HepG2 (cell line): ENCODE measurements at regions not wholly inside any gene's neighbourhood (a gene's known extent, or its start where the extent isn't known, plus 50 kb on each side); places are given as distances from the start of the nearest gene placed in this dataset.

Source experiments
- ATAC-seq: fragments of 200-7000 bp; cut with Tn5 transposase; 3 replicates; pipeline ENCODE4 v1.9.1; 2020; ENCODE audit warnings: mild to moderate bottlenecking, moderate library complexity
- BruUV-seq: library from RNA; stranded (reverse); fragments of 400-500 nt; replicated peaks from 2 replicates; lab custom pipeline; 2021; lab: Mats Ljungman, UMichigan
- CTCF ChIA-PET: fragments of 300-600 bp; formaldehyde crosslinking; extraction: SDS; loops from one replicate; lab custom pipeline; 2021; ENCODE audit warnings: low total read pairs, inconsistent platforms, low intra/inter-chr PET ratio; lab: Yijun Ruan, JAX
- POLR2A ChIA-PET: fragments of 350-600 bp; sonication (Branson Sonifier 250); formaldehyde crosslinking; loops from one replicate; lab custom pipeline; 2020; ENCODE audit warnings: antibody characterized with exemption, inconsistent platforms; lab: Yijun Ruan, JAX
- DNase-seq: peaks from one replicate; pipeline ENCODE4 v3.0.0-alpha.2; 2015; ENCODE audit warnings: low spot score
- FAIRE-seq: peaks from 3 replicates; lab custom pipeline; 2011; peaks lifted over from hg19 to GRCh38; lab: Jason Lieb, UNC
- H2AFZ ChIP-seq: one replicate; pipeline ENCODE4 v1.6.1; 2011; ENCODE audit warnings: low read length, inconsistent platforms
- H3K27ac ChIP-seq: fragments of 300-600 bp; 3 replicates; pipeline ENCODE4 v1.8.0; 2011; ENCODE audit warnings: mixed run types, mild to moderate bottlenecking, mixed read lengths, low read length, inconsistent platforms; ENCODE audit not compliant: insufficient read depth; ENCODE audit errors: extremely low read length
- H3K27me3 ChIP-seq, 2 experiments: fragments of 200-600 bp in 1 of 2; 2 replicates in 1 of 2; 3 replicates in 1 of 2; pipeline versions ENCODE4 v1.6.0 to v1.8.0; 2011; ENCODE audit warnings: low read length in 2 of 2, mild to moderate bottlenecking in 2 of 2, moderate library complexity in 2 of 2, inconsistent platforms in 1 of 2; ENCODE audit not compliant: insufficient read depth in 2 of 2, control insufficient read depth in 1 of 2
- H3K36me3 ChIP-seq, 2 experiments: fragments of 200-600 bp in 1 of 2; replicated peaks in 1 of 2; 2 replicates in 1 of 2; 3 replicates in 1 of 2; pipeline versions ENCODE4 v1.5.1 to v1.8.0; 2011; ENCODE audit warnings: low read length in 2 of 2, inconsistent platforms in 1 of 2; ENCODE audit not compliant: insufficient read depth in 2 of 2, control insufficient read depth in 1 of 2
- H3K4me1 ChIP-seq: 2 replicates; pipeline ENCODE4 v1.5.1; 2012; ENCODE audit warnings: low read length, inconsistent platforms; ENCODE audit not compliant: insufficient read depth
- H3K4me2 ChIP-seq: 2 replicates; pipeline ENCODE4 v1.6.0; 2011; ENCODE audit warnings: low read depth, low read length, inconsistent platforms
- H3K4me3 ChIP-seq, 3 experiments: fragments of 200-600 bp in 1 of 3; sonication (generic), shearing (Covaris generic) in 1 of 3; replicated peaks in 1 of 3; 2 replicates each; pipeline ENCODE4 v1.5.1; 2011 to 2016; ENCODE audit warnings: low read length in 3 of 3, inconsistent platforms in 2 of 3, low read depth in 2 of 3, mild to moderate bottlenecking in 2 of 3, control low read depth in 1 of 3, mixed read lengths in 1 of 3; ENCODE audit not compliant: insufficient read depth in 1 of 3
- H3K79me2 ChIP-seq: one replicate; pipeline ENCODE4 v1.6.1; 2011; ENCODE audit warnings: low read length, inconsistent platforms; ENCODE audit not compliant: insufficient read depth
- H3K9ac ChIP-seq: 2 replicates; pipeline ENCODE4 v1.6.0; 2011; ENCODE audit warnings: mild to moderate bottlenecking, low read depth, low read length, inconsistent platforms; ENCODE audit not compliant: insufficient read depth
- H3K9me3 ChIP-seq: 2 replicates; pipeline ENCODE4 v1.5.1; 2012; ENCODE audit warnings: mild to moderate bottlenecking, low read length
- H4K20me1 ChIP-seq: 2 replicates; pipeline ENCODE4 v1.6.0; 2011; ENCODE audit warnings: inconsistent platforms, mild to moderate bottlenecking, low read length, moderate library complexity; ENCODE audit not compliant: insufficient read depth
- GPBP1L1 ChIP-seq: sonication (generic); formaldehyde crosslinking; IDR thresholded peaks from 2 replicates; pipeline ENCODE4 v1.5.0; 2020; ENCODE audit warnings: mild to moderate bottlenecking, missing genetic modification reagents
- MXD4 ChIP-seq: IDR thresholded peaks from 2 replicates; pipeline ENCODE4 v1.6.1; 2016; ENCODE audit warnings: mild to moderate bottlenecking, missing biosample characterization, missing genetic modification reagents
- MYC ChIP-seq: sonication (generic); formaldehyde crosslinking; IDR thresholded peaks from 2 replicates; pipeline ENCODE4 v1.9.0; 2021; ENCODE audit warnings: missing genetic modification reagents, borderline replicate concordance
- NFKBIZ ChIP-seq: IDR thresholded peaks from 2 replicates; pipeline ENCODE4 v1.6.1; 2018; ENCODE audit warnings: missing genetic modification reagents, missing compliant biosample characterization
- RFXANK ChIP-seq: IDR thresholded peaks from 2 replicates; pipeline ENCODE4 v1.6.1; 2016
- SAFB2 ChIP-seq: sonication (generic); formaldehyde crosslinking; IDR thresholded peaks from 2 replicates; pipeline ENCODE4 v1.5.1; 2020; ENCODE audit warnings: missing genetic modification reagents, low read depth, mild to moderate bottlenecking, borderline replicate concordance
- SALL1 ChIP-seq: sonication (generic); formaldehyde crosslinking; IDR thresholded peaks from 2 replicates; pipeline ENCODE4 v1.8.0; 2022; ENCODE audit warnings: mild to moderate bottlenecking, missing genetic modification reagents
- SKI ChIP-seq: fragments of 450-650 bp; IDR thresholded peaks from one replicate; pipeline ENCODE4 v1.6.1; 2018; ENCODE audit warnings: mild to moderate bottlenecking; ENCODE audit not compliant: partially characterized antibody
- ZFP82 ChIP-seq: sonication (generic); formaldehyde crosslinking; IDR thresholded peaks from 2 replicates; pipeline ENCODE4 v1.5.1; 2020; ENCODE audit warnings: mild to moderate bottlenecking, missing genetic modification reagents, borderline replicate concordance
- ZNF44 ChIP-seq: sonication (generic); formaldehyde crosslinking; IDR thresholded peaks from 2 replicates; pipeline ENCODE4 v1.5.1; 2020; ENCODE audit warnings: mild to moderate bottlenecking, missing genetic modification reagents
- ZNF713 ChIP-seq: sonication (generic); formaldehyde crosslinking; IDR thresholded peaks from 2 replicates; pipeline ENCODE4 v1.4.0; 2020; ENCODE audit warnings: mild to moderate bottlenecking, missing genetic modification reagents
- ZNF775 ChIP-seq: sonication (generic); formaldehyde crosslinking; IDR thresholded peaks from 2 replicates; pipeline ENCODE4 v1.4.0; 2020; ENCODE audit warnings: missing genetic modification reagents, mild to moderate bottlenecking, moderate library complexity, borderline replicate concordance
- WGBS: methylation state at CpG from one replicate; pipeline ENCODE4 v1.1.6; 2017; ENCODE audit warnings: low lambda C conversion rate; 5-methylcytosine and 5-hydroxymethylcytosine counted together
- in situ Hi-C: cut with HindIII; loops from 2 replicates; pipeline ENCODE4 v1.10.0; 2017; ENCODE audit warnings: low pct_unique_long_range_greater_than_20kb; ENCODE audit not compliant: extremely low pct_ligation_motif_present
- intact Hi-C: fragments of 100-400 bp; cut with micrococcal nuclease; formaldehyde crosslinking; loops from one replicate; pipeline ENCODE4 v1.10.0; 2022; ENCODE audit not compliant: unreplicated experiment
- TF ChIP-seq, protein P1 (sequence below): IDR thresholded peaks from 2 replicates; pipeline ENCODE4 v1.6.1; 2016; ENCODE audit warnings: control low read depth

GRCh38 chrX:8273451-8273895, 102.4 kb upstream of the VCX2 start:
- no peak overlapping the region for H2AFZ ChIP-seq
- no peak overlapping the region for H3K4me2 ChIP-seq
- BruUV-seq, result no TSS peak
- no peaks in the 10 kb centered on the region for H4K20me1 ChIP-seq
- intact Hi-C loops (no loop called here), in situ Hi-C loops (no loop called here)
- DNase-seq (no peak), FAIRE-seq (no peak), ATAC-seq (no peak)
- no peaks in the 10 kb centered on the region for H3K36me3 ChIP-seq
- no peak overlapping the region for H3K27ac ChIP-seq
- WGBS, result 2% methylated on average over 5 of the region's 5 CpGs
- no peaks in the 10 kb centered on the region for H3K27me3 ChIP-seq
- H3K9me3 ChIP-seq, result no peaks in the 10 kb centered on the region
- ChIA-PET CTCF (no interaction called here), POLR2A (no interaction called here)
- TF ChIP-seq MXD4, result no peak
- TF ChIP-seq SKI, result no peak
- TF ChIP-seq, protein P1, sequence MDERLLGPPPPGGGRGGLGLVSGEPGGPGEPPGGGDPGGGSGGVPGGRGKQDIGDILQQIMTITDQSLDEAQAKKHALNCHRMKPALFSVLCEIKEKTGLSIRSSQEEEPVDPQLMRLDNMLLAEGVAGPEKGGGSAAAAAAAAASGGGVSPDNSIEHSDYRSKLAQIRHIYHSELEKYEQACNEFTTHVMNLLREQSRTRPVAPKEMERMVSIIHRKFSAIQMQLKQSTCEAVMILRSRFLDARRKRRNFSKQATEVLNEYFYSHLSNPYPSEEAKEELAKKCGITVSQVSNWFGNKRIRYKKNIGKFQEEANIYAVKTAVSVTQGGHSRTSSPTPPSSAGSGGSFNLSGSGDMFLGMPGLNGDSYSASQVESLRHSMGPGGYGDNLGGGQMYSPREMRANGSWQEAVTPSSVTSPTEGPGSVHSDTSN (CRISPR knock-in tag), result no peak
- no peak for TF ChIP-seq ZNF775
- no peak for TF ChIP-seq ZFP82
- TF ChIP-seq NFKBIZ (CRISPR knock-in tag), result no peak
- TF ChIP-seq MYC (CRISPR knock-in tag), result no peak
- TF ChIP-seq ZNF713 (CRISPR knock-in tag), result no peak
- no peak for TF ChIP-seq SALL1 (CRISPR knock-in tag)
- no peak for TF ChIP-seq GPBP1L1
- no peak for TF ChIP-seq ZNF44 (CRISPR knock-in tag)
- no peak for TF ChIP-seq RFXANK (CRISPR knock-in tag)
- TF ChIP-seq SAFB2 (CRISPR knock-in tag), result no peak
- H3K4me1 ChIP-seq, result no peaks in the 10 kb centered on the region
- H3K79me2 ChIP-seq, result no peaks in the 10 kb centered on the region
- H3K9ac ChIP-seq, result no peak overlapping the region
- H3K4me3 ChIP-seq, result no peak overlapping the region
